HCT116 (cell line): ENCODE measurements at regions not wholly inside any gene's neighbourhood (a gene's known extent, or its start where the extent isn't known, plus 50 kb on each side); places are given as distances from the start of the nearest gene placed in this dataset.

Experiments
- ATF3 ChIP-seq: IDR thresholded peaks from 2 replicates; pipeline ENCODE4 v1.6.1; 2012
- CEBPB ChIP-seq: IDR thresholded peaks from 2 replicates; pipeline ENCODE4 v1.6.1; 2012; ENCODE audit warnings: low read depth
- CTCF ChIP-seq, 3 experiments: fragments of 200-600 bp in 1 of 3; sonication (generic) in 1 of 3; IDR thresholded peaks in 2 of 3; conservative IDR thresholded peaks in 1 of 3; 2 replicates each; pipeline ENCODE4 v1.5.1; 2012 to 2017; ENCODE audit warnings: low read depth in 2 of 3, low read length in 2 of 3, antibody characterized with exemption in 1 of 3, borderline replicate concordance in 1 of 3, control low read depth in 1 of 3, mild to moderate bottlenecking in 1 of 3, mixed read lengths in 1 of 3, mixed run types in 1 of 3, moderate library complexity in 1 of 3; ENCODE audit not compliant: insufficient read depth in 1 of 3
- ELF1 ChIP-seq: IDR thresholded peaks from 2 replicates; pipeline ENCODE4 v1.6.1; 2012; ENCODE audit warnings: low read depth, borderline replicate concordance
- EZH2 ChIP-seq: fragments of 200-600 bp; sonication (generic); IDR thresholded peaks from 2 replicates; pipeline ENCODE4 v1.6.1; 2017; ENCODE audit warnings: antibody characterized with exemption, mixed run types
- POLR2A ChIP-seq: IDR thresholded peaks from 2 replicates; pipeline ENCODE4 v1.7.0; 2011; ENCODE audit warnings: borderline replicate concordance; ENCODE audit not compliant: insufficient read depth, insufficient read length; ENCODE audit errors: extremely low read depth
- POLR2AphosphoS5 ChIP-seq: IDR thresholded peaks from 2 replicates; pipeline ENCODE4 v1.6.1; 2011; ENCODE audit warnings: mild to moderate bottlenecking, low read depth, low read length, moderate library complexity
- REST ChIP-seq: IDR thresholded peaks from 2 replicates; pipeline ENCODE4 v1.6.1; 2012; ENCODE audit warnings: low read depth
- SP1 ChIP-seq: IDR thresholded peaks from 2 replicates; pipeline ENCODE4 v1.6.1; 2012; ENCODE audit warnings: low read depth

- TF ChIP-seq POLR2AphosphoS5 = no peak
- TF ChIP-seq CTCF (IDR thresholded peaks at IDR 0.05 in 2 of 3, conservative IDR thresholded peaks at IDR 0.05 in 1 of 3; ENCODE audit: borderline replicate concordance in 1 of 3, insufficient read depth in 1 of 3, low read depth in 2 of 3, low read length in 2 of 3) = no peak
- no peak for TF ChIP-seq POLR2A
- no peak for TF ChIP-seq SP1
- no peak for TF ChIP-seq EZH2
- no peak for TF ChIP-seq ATF3
- TF ChIP-seq CEBPB = no peak
- TF ChIP-seq REST = no peak
- no peak for TF ChIP-seq ELF1
Observed at GRCh38 chr16:59432276-59432675, 698.2 kb upstream of the GOT2 start.
